Suprapubic skin (tissue), 4 donors: ENCODE measurements at regions not wholly inside any gene's neighbourhood (a gene's known extent, or its start where the extent isn't known, plus 50 kb on each side); places are given as distances from the start of the nearest gene placed in this dataset.
"Not testable (repeated sequence)": the region's sequence is repeated elsewhere in the genome, so short reads cannot be mapped to it uniquely, and the experiment has no call there.

Source experiments
- DNase-seq, 2 donors: peaks; one replicate each; pipeline ENCODE4 v3.0.0-alpha.2; 2019; ENCODE audit warnings: low spot score in 2 of 2
- H3K27ac ChIP-seq: fragments of 200-600 bp; sonication (generic); one replicate; pipeline ENCODE4 v1.5.1; 2019
- H3K27me3 ChIP-seq: fragments of 200-600 bp; sonication (generic); one replicate; pipeline ENCODE4 v1.5.1; 2019
- H3K36me3 ChIP-seq: fragments of 200-600 bp; sonication (generic); one replicate; pipeline ENCODE4 v1.5.1; 2019
- H3K4me1 ChIP-seq: fragments of 200-600 bp; sonication (generic); one replicate; pipeline ENCODE4 v1.5.1; 2019
- H3K4me3 ChIP-seq: fragments of 200-600 bp; sonication (generic); one replicate; pipeline ENCODE4 v1.5.1; 2019; ENCODE audit warnings: mild to moderate bottlenecking
- H3K9me3 ChIP-seq: fragments of 200-600 bp; sonication (generic); one replicate; pipeline ENCODE4 v1.5.1; 2019
- EP300 ChIP-seq: sonication (generic); formaldehyde crosslinking; IDR thresholded peaks from one replicate; pipeline ENCODE4 v1.6.1; 2017; ENCODE audit warnings: antibody characterized with exemption
- POLR2A ChIP-seq, 2 donors: fragments of 450-650 bp; IDR thresholded peaks; one replicate each; pipeline ENCODE4 v1.6.1; 2017; ENCODE audit warnings: antibody characterized with exemption in 2 of 2, mild to moderate bottlenecking in 2 of 2, moderate library complexity in 2 of 2
- POLR2AphosphoS5 ChIP-seq, 3 donors: sonication (generic); formaldehyde crosslinking; IDR thresholded peaks; one replicate each; pipeline ENCODE4 v1.6.1; 2017; ENCODE audit warnings: antibody characterized with exemption in 3 of 3
- WGBS: methylation state at CpG from one replicate; pipeline ENCODE4 v1.1.5; 2018; 5-methylcytosine and 5-hydroxymethylcytosine counted together
- TF ChIP-seq, protein P1 (sequence below), 2 donors: fragments of 200-600 bp in 1 of 2; fragments of 450-650 bp in 1 of 2; sonication (generic) in 1 of 2; IDR thresholded peaks; one replicate each; pipeline ENCODE4 v1.5.1; 2016 to 2019; ENCODE audit warnings: antibody characterized with exemption in 2 of 2, mild to moderate bottlenecking in 1 of 2, moderate library complexity in 1 of 2

DNA sequence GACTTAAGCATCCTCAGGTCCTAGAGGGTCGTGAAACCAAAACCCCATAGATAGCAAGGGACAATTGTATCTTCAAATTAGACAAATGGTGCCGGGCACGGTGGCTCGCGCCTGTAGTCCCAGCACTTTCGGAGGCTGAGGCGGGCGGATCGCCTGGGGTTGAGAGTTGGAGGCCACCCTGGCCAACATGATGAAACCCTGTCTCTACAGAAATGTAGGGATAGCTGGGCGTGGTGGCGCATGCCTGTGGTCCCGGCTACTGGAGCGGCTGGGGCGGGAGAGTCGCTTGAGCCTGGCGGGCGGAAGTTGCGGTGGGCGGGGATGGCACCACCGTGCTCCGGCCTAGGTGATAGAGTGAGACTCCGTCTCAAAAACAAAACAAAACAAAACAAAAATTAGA is 780.6 kb downstream of the BRINP3 start:
- Histone ChIP-seq H3K4me3 (no peak overlapping the region), H3K9me3 (peaks cover 4% of the 10 kb centered on the region), H3K36me3 (no peaks in the 10 kb centered on the region), H3K4me1 (no peaks in the 10 kb centered on the region), H3K27ac (no peak overlapping the region), H3K27me3 (no peaks in the 10 kb centered on the region)
- no peak for DNase-seq
- TF ChIP-seq, protein P1, sequence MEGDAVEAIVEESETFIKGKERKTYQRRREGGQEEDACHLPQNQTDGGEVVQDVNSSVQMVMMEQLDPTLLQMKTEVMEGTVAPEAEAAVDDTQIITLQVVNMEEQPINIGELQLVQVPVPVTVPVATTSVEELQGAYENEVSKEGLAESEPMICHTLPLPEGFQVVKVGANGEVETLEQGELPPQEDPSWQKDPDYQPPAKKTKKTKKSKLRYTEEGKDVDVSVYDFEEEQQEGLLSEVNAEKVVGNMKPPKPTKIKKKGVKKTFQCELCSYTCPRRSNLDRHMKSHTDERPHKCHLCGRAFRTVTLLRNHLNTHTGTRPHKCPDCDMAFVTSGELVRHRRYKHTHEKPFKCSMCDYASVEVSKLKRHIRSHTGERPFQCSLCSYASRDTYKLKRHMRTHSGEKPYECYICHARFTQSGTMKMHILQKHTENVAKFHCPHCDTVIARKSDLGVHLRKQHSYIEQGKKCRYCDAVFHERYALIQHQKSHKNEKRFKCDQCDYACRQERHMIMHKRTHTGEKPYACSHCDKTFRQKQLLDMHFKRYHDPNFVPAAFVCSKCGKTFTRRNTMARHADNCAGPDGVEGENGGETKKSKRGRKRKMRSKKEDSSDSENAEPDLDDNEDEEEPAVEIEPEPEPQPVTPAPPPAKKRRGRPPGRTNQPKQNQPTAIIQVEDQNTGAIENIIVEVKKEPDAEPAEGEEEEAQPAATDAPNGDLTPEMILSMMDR (IDR thresholded peaks at IDR 0.05) = no peak
- TF ChIP-seq POLR2AphosphoS5 (IDR thresholded peaks at IDR 0.05) = no peak
- no peak for TF ChIP-seq EP300
- no peak for TF ChIP-seq POLR2A (IDR thresholded peaks at IDR 0.05)
- 95% methylated on average over 22 of the region's 22 CpGs for WGBS

DNA sequence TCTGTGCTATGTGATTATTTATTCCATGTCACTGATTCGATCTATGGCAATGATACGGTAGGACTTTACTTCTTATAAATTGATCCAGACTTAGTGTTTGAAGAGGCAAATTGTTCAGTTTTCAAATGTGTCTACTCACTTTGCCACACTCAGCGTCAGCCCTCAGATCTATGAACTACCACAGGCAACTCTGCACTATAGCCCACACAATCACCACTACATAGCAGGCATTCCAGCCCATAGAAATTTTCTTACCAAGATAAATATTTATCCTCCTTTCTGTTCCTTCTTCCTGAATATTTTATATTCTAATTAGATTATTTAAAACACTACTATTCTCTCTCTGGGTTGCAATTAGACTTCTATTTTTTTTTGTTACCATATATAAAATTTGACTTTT is 776.1 kb downstream of the BRINP3 start:
- Histone ChIP-seq H3K36me3 (no peaks in the 10 kb centered on the region), H3K4me1 (no peaks in the 10 kb centered on the region), H3K27me3 (no peaks in the 10 kb centered on the region), H3K9me3 (peaks cover 4% of the 10 kb centered on the region), H3K4me3 (no peak overlapping the region), H3K27ac (no peak overlapping the region)
- TF ChIP-seq, protein P1 (IDR thresholded peaks at IDR 0.05) = no peak
- no peak for TF ChIP-seq EP300
- no peak for TF ChIP-seq POLR2AphosphoS5 (IDR thresholded peaks at IDR 0.05)
- no peak for TF ChIP-seq POLR2A (IDR thresholded peaks at IDR 0.05)
- 89% methylated on average over 3 of the region's 3 CpGs for WGBS
- no peak for DNase-seq

DNA sequence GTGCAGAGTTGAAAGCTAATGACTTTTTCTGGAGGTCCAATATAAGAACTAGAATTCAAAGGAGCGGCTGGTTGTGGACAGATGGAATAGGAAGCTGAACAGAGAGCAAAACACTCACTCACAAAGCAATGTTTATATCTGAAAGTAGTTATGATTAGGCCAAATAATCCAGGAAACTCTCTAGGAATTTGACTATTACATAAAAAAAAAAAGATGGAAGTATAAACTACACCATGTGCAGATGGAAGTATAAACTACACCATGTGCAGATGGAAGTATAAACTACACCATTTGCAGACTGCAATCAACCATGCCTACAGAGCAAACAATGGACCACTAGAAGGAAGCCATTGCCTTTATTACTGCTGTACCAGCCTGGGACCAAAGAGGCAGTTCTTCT is 771.1 kb downstream of the BRINP3 start:
- Histone ChIP-seq H3K27ac (no peak overlapping the region), H3K4me1 (no peaks in the 10 kb centered on the region), H3K36me3 (no peaks in the 10 kb centered on the region), H3K27me3 (no peaks in the 10 kb centered on the region), H3K4me3 (no peak overlapping the region), H3K9me3 (peaks cover 6% of the 10 kb centered on the region)
- 77% methylated on average over 1 of the region's 1 CpG for WGBS
- TF ChIP-seq POLR2AphosphoS5 (IDR thresholded peaks at IDR 0.05) = no peak
- TF ChIP-seq, protein P1 (IDR thresholded peaks at IDR 0.05) = no peak
- TF ChIP-seq POLR2A (IDR thresholded peaks at IDR 0.05) = no peak
- TF ChIP-seq EP300 = no peak
- no peak for DNase-seq

DNA sequence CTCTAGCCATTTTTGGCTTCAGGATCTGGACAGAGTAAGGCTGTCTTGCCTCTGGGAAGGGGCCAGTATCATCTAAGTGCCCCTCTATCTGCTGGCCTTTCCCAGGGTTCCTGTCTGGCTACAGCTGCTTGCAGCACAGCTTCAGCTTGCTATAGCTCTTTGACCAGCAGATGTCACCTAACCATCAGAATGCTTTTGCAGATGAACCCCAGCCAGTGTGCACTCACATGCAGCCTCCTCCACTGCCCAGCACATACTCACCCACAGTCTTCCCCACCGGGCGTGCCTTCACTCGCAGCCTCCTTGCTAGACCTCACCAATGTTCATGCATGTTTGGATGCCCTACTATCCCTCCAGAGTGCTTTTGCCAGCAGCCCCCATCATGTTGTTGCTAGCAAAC is 769.0 kb downstream of the BRINP3 start:
- Histone ChIP-seq H3K4me1 (no peaks in the 10 kb centered on the region), H3K4me3 (no peak overlapping the region), H3K27me3 (no peaks in the 10 kb centered on the region), H3K9me3 (peaks cover 6% of the 10 kb centered on the region), H3K27ac (no peak overlapping the region), H3K36me3 (no peaks in the 10 kb centered on the region)
- WGBS = 97% methylated on average over 3 of the region's 3 CpGs
- TF ChIP-seq EP300 (no peak), POLR2AphosphoS5 (IDR thresholded peaks at IDR 0.05) (no peak), POLR2A (IDR thresholded peaks at IDR 0.05) (no peak)
- TF ChIP-seq, protein P1 (IDR thresholded peaks at IDR 0.05) = no peak
- no peak for DNase-seq

DNA sequence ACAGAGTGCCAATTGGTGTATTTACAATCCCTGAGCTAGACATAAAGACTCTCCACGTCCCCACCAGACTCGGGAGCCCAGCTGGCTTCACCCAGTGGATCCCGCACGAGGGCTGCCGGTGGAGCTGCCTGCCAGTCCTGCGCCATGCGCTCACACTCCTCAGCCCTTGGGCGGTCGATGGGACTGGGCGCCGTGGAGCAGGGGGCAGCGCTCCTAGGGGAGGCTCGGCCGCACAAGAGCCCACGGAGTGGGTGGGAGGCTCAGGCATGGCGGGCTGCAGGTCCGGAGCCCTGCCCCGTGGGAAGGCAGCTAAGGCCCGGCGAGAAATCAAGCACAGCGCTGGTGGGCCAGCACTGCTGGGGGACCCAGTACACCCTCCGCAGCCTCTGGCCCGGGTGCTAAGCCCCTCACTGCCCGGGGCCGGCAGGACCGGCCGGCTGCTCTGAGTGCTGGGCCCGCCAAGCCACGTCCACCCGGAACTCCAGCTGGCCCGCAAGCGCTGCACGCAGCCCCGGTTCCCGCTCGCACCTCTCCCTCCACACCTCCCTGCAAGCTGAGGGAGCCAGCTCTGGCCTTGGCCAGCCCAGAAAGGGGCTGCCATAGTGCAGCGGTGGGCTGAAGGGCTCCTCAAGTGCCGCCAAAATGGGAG is 759.4 kb downstream of the BRINP3 start:
- H3K27ac ChIP-seq, H3K9me3 ChIP-seq, H3K36me3 ChIP-seq, DNase-seq, H3K27me3 ChIP-seq, H3K4me1 ChIP-seq, H3K4me3 ChIP-seq: not testable (repeated sequence)
- 98% methylated on average over 7 of the region's 38 CpGs for WGBS

DNA sequence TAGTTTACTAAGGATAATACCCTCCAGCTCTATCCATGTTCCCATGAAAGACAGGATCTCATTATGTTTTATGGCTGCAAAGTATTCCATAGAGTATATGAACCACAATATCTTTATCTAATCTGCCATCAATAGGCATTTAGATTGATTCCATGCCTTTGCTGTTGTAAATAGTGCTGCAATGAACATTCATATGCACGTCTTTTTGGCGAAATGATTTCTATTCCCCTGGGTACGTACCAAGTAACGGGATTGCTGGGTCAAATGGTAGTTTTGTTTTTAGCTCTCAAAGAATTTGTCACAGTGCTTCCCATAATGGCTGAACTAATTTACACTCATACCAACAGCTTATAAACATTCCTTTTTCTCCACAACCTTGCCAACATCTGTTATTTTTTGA is 750.9 kb downstream of the BRINP3 start:
- WGBS = 60% methylated on average over 4 of the region's 4 CpGs
- no peak for TF ChIP-seq EP300
- no peak for TF ChIP-seq POLR2A (IDR thresholded peaks at IDR 0.05)
- TF ChIP-seq POLR2AphosphoS5 (IDR thresholded peaks at IDR 0.05) = no peak
- TF ChIP-seq, protein P1 (IDR thresholded peaks at IDR 0.05) = no peak
- no peaks in the 10 kb centered on the region for H3K36me3 ChIP-seq
- no peak overlapping the region for H3K4me3 ChIP-seq
- H3K4me1 ChIP-seq = no peaks in the 10 kb centered on the region
- no peaks in the 10 kb centered on the region for H3K9me3 ChIP-seq
- no peak for DNase-seq
- H3K27ac ChIP-seq = no peak overlapping the region
- no peaks in the 10 kb centered on the region for H3K27me3 ChIP-seq
